Neural progenitor cell (in vitro differentiated cells): ENCODE measurements at regions not wholly inside any gene's neighbourhood (a gene's known extent, or its start where the extent isn't known, plus 50 kb on each side); places are given as distances from the start of the nearest gene placed in this dataset.

ENCODE experiments used
- CTCF ChIP-seq: fragments of 200-600 bp; sonication (generic); IDR thresholded peaks from 2 replicates; pipeline ENCODE4 v1.5.1; 2017; ENCODE audit warnings: antibody characterized with exemption, mild to moderate bottlenecking
- EZH2phosphoT487 ChIP-seq: fragments of 200-600 bp; sonication (generic); IDR thresholded peaks from 2 replicates; pipeline ENCODE4 v1.6.1; 2017; ENCODE audit warnings: antibody characterized with exemption

GRCh38 chr2:142254031-142254430 is 123.2 kb upstream of the LRP1B start:
- no peak for TF ChIP-seq CTCF
- no peak for TF ChIP-seq EZH2phosphoT487
